HCT116 (cell line): ENCODE measurements at regions not wholly inside any gene's neighbourhood (a gene's known extent, or its start where the extent isn't known, plus 50 kb on each side); places are given as distances from the start of the nearest gene placed in this dataset.

ENCODE experiments used
- ATAC-seq: fragments of 200-7000 bp; cut with Tn5 transposase; 2 replicates; pipeline ENCODE4 v1.9.1; 2020; ENCODE audit warnings: mild to moderate bottlenecking, moderate library complexity
- BruUV-seq: library from RNA; stranded (reverse); fragments of 400-500 nt; replicated peaks from 2 replicates; lab custom pipeline; 2021; lab: Mats Ljungman, UMichigan
- CTCF ChIA-PET: fragments of 300-600 bp; sonication (Branson Sonifier 250); formaldehyde crosslinking; loops from one replicate; lab custom pipeline; 2021; ENCODE audit warnings: antibody characterized with exemption; lab: Charles Lee
- POLR2A ChIA-PET: fragments of 300-600, 350-600 bp; sonication (Branson Sonifier 250); formaldehyde crosslinking; loops from one replicate; lab custom pipeline; 2021; ENCODE audit warnings: antibody characterized with exemption; lab: Charles Lee
- RAD21 ChIA-PET, 2 experiments: fragments of 300-600 bp; sonication (Branson Sonifier 250); formaldehyde crosslinking; loops; one replicate each; lab custom pipeline; 2023; ENCODE audit warnings: low total read pairs in 2 of 2; ENCODE audit not compliant: uncharacterized antibody in 2 of 2, unreplicated experiment in 2 of 2, low non-redundant PET in 1 of 2; lab: Charles Lee
- DNase-seq: peaks from one replicate; pipeline ENCODE4 v3.0.0-alpha.2; 2010; ENCODE audit warnings: low read depth, low spot score
- H2AFZ ChIP-seq: fragments of 200-600 bp; shearing (Covaris generic), sonication (generic); 2 replicates; pipeline ENCODE4 v1.6.1; 2017; ENCODE audit warnings: low read depth, mixed run types, mixed read lengths, antibody characterized with exemption, low read length; ENCODE audit not compliant: poor library complexity, severe bottlenecking
- H3K27ac ChIP-seq: 2 replicates; pipeline ENCODE4 v1.5.1; 2012; ENCODE audit warnings: low read depth, low read length
- H3K27me3 ChIP-seq: fragments of 200-600 bp; sonication (generic); 2 replicates; pipeline ENCODE4 v1.6.1; 2016; ENCODE audit warnings: mixed run types, low read length, mixed read lengths; ENCODE audit not compliant: insufficient read depth
- H3K36me3 ChIP-seq, 2 experiments: fragments of 200-500 bp in 1 of 2; fragments of 200-600 bp in 1 of 2; sonication (Bioruptor generic) in 1 of 2; sonication (generic) in 1 of 2; 2 replicates each; pipeline versions ENCODE4 v1.5.1 to v1.6.1; 2014 to 2016; ENCODE audit warnings: low read length in 2 of 2, inconsistent platforms in 1 of 2, mixed read lengths in 1 of 2, mixed run types in 1 of 2; ENCODE audit not compliant: insufficient read depth in 2 of 2, control insufficient read depth in 1 of 2
- H3K4me1 ChIP-seq, 2 experiments: fragments of 200-600 bp in 1 of 2; sonication (generic) in 1 of 2; 2 replicates each; pipeline versions ENCODE4 v1.5.1 to v1.6.1; 2012 to 2017; ENCODE audit warnings: low read length in 2 of 2, inconsistent platforms in 1 of 2, mild to moderate bottlenecking in 1 of 2, mixed read lengths in 1 of 2, mixed run types in 1 of 2, moderate library complexity in 1 of 2; ENCODE audit not compliant: insufficient read depth in 2 of 2, control insufficient read depth in 1 of 2
- H3K4me2 ChIP-seq: fragments of 200-600 bp; sonication (generic); 2 replicates; pipeline ENCODE4 v1.6.1; 2017; ENCODE audit warnings: mixed run types, low read length, mixed read lengths
- H3K4me3 ChIP-seq, 2 experiments: fragments of 200-600 bp in 1 of 2; sonication (generic) in 1 of 2; replicated peaks in 1 of 2; 2 replicates each; pipeline ENCODE4 v1.5.1; 2011 to 2016; ENCODE audit warnings: low read length in 2 of 2, control low read depth in 1 of 2, low read depth in 1 of 2, mild to moderate bottlenecking in 1 of 2, mixed read lengths in 1 of 2, mixed run types in 1 of 2
- H3K79me2 ChIP-seq: fragments of 200-600 bp; sonication (generic); 2 replicates; pipeline ENCODE4 v1.6.1; 2017; ENCODE audit warnings: mild to moderate bottlenecking, mixed run types, low read length, moderate library complexity, mixed read lengths; ENCODE audit not compliant: insufficient read depth
- H3K9ac ChIP-seq: fragments of 200-600 bp; sonication (generic); 2 replicates; pipeline ENCODE4 v1.6.1; 2016; ENCODE audit warnings: low read length, mixed read lengths
- H3K9me2 ChIP-seq: fragments of 200-600 bp; sonication (generic), shearing (Covaris generic); 2 replicates; pipeline ENCODE4 v1.6.1; 2017; ENCODE audit warnings: mixed run types, mild to moderate bottlenecking, moderate library complexity; ENCODE audit not compliant: insufficient read depth
- H3K9me3 ChIP-seq, 2 experiments: fragments of 200-500 bp in 1 of 2; fragments of 200-600 bp in 1 of 2; sonication (Bioruptor generic) in 1 of 2; sonication (generic) in 1 of 2; 2 replicates each; pipeline ENCODE4 v1.6.1; 2014 to 2017; ENCODE audit warnings: low read length in 2 of 2, mixed read lengths in 2 of 2, inconsistent platforms in 1 of 2, low read depth in 1 of 2, mild to moderate bottlenecking in 1 of 2, mixed run types in 1 of 2, moderate library complexity in 1 of 2; ENCODE audit not compliant: control insufficient read depth in 1 of 2, insufficient read depth in 1 of 2
- H4K20me1 ChIP-seq: fragments of 200-600 bp; sonication (generic), shearing (Covaris generic); 2 replicates; pipeline ENCODE4 v1.6.1; 2017; ENCODE audit warnings: mixed run types, mild to moderate bottlenecking, moderate library complexity; ENCODE audit not compliant: insufficient read depth
- CBX3 ChIP-seq: IDR thresholded peaks from 2 replicates; pipeline ENCODE4 v1.6.1; 2012; ENCODE audit warnings: low read depth
- EZH2 ChIP-seq: fragments of 200-600 bp; sonication (generic); IDR thresholded peaks from 2 replicates; pipeline ENCODE4 v1.6.1; 2017; ENCODE audit warnings: antibody characterized with exemption, mixed run types
- EZH2phosphoT487 ChIP-seq: fragments of 200-600 bp; IDR thresholded peaks from 2 replicates; pipeline ENCODE4 v1.6.1; 2018; ENCODE audit warnings: antibody characterized with exemption, borderline replicate concordance
- FOSL1 ChIP-seq: IDR thresholded peaks from 2 replicates; pipeline ENCODE4 v1.6.1; 2012; ENCODE audit warnings: low read depth
- POLR2AphosphoS5 ChIP-seq: IDR thresholded peaks from 2 replicates; pipeline ENCODE4 v1.6.1; 2011; ENCODE audit warnings: mild to moderate bottlenecking, low read depth, low read length, moderate library complexity
- RAD21 ChIP-seq: IDR thresholded peaks from 2 replicates; pipeline ENCODE4 v1.6.1; 2012; ENCODE audit warnings: low read depth, mild to moderate bottlenecking
- SIN3A ChIP-seq: IDR thresholded peaks from 2 replicates; pipeline ENCODE4 v1.6.1; 2012; ENCODE audit warnings: low read depth
- SP1 ChIP-seq: IDR thresholded peaks from 2 replicates; pipeline ENCODE4 v1.6.1; 2012; ENCODE audit warnings: low read depth
- SRF ChIP-seq: IDR thresholded peaks from 2 replicates; pipeline ENCODE4 v1.6.1; 2012; ENCODE audit warnings: low read depth
- intact Hi-C: fragments of 100-400 bp; cut with micrococcal nuclease; formaldehyde crosslinking; loops from 2 replicates; pipeline ENCODE4 v1.10.0; 2022
- TF ChIP-seq, protein P1 (sequence below), 3 experiments: fragments of 200-600 bp in 1 of 3; sonication (generic) in 1 of 3; IDR thresholded peaks in 2 of 3; conservative IDR thresholded peaks in 1 of 3; 2 replicates each; pipeline ENCODE4 v1.5.1; 2012 to 2017; ENCODE audit warnings: low read depth in 2 of 3, low read length in 2 of 3, antibody characterized with exemption in 1 of 3, borderline replicate concordance in 1 of 3, control low read depth in 1 of 3, mild to moderate bottlenecking in 1 of 3, mixed read lengths in 1 of 3, mixed run types in 1 of 3, moderate library complexity in 1 of 3; ENCODE audit not compliant: insufficient read depth in 1 of 3
- TF ChIP-seq, protein P2 (sequence below): IDR thresholded peaks from 2 replicates; pipeline ENCODE4 v1.6.1; 2012

DNA sequence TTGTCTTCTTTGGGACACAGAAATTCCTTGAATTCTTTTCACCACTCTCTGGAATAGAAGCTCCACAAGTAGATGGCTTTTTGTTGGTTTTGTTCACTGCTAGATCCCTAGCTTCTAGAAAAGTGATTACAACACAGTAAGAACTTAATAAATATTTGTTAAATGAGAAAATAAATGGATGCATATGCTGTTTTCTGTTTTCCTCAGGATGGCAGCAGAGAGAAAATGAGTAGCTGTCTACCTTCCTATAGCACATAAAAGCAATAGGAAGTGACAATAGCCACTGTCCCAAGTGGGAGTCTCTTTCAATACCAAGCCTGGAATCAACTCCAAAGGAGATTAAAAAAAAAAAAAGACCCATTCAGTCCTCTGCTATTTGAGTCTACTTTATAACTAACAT, 100.6 kb upstream of the NREP start:
- H3K4me3 ChIP-seq = no peak overlapping the region
- ATAC-seq (no peak), DNase-seq (no peak)
- ChIA-PET RAD21 (no interaction called here), POLR2A (no interaction called here), CTCF (no interaction called here)
- no peaks in the 10 kb centered on the region for H3K79me2 ChIP-seq
- H3K9me3 ChIP-seq = no peaks in the 10 kb centered on the region
- no peak overlapping the region for H3K27ac ChIP-seq
- H3K27me3 ChIP-seq = no peaks in the 10 kb centered on the region
- no TSS peak for BruUV-seq
- H3K36me3 ChIP-seq = no peaks in the 10 kb centered on the region
- intact Hi-C loops = no loop called here
- TF ChIP-seq POLR2AphosphoS5 (no peak), RAD21 (0 out of 2 replicates have a peak, but pooled peaks have one; percentile 6)
- TF ChIP-seq, protein P1, sequence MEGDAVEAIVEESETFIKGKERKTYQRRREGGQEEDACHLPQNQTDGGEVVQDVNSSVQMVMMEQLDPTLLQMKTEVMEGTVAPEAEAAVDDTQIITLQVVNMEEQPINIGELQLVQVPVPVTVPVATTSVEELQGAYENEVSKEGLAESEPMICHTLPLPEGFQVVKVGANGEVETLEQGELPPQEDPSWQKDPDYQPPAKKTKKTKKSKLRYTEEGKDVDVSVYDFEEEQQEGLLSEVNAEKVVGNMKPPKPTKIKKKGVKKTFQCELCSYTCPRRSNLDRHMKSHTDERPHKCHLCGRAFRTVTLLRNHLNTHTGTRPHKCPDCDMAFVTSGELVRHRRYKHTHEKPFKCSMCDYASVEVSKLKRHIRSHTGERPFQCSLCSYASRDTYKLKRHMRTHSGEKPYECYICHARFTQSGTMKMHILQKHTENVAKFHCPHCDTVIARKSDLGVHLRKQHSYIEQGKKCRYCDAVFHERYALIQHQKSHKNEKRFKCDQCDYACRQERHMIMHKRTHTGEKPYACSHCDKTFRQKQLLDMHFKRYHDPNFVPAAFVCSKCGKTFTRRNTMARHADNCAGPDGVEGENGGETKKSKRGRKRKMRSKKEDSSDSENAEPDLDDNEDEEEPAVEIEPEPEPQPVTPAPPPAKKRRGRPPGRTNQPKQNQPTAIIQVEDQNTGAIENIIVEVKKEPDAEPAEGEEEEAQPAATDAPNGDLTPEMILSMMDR (IDR thresholded peaks at IDR 0.05 in 2 of 3, conservative IDR thresholded peaks at IDR 0.05 in 1 of 3; ENCODE audit: borderline replicate concordance in 1 of 3, insufficient read depth in 1 of 3, low read depth in 2 of 3, low read length in 2 of 3) = no peak
- H4K20me1 ChIP-seq = no peaks in the 10 kb centered on the region
- H3K4me2 ChIP-seq = no peak overlapping the region
- H3K4me1 ChIP-seq = no peaks in the 10 kb centered on the region
- H3K9ac ChIP-seq = no peak overlapping the region
- no peaks in the 10 kb centered on the region for H3K9me2 ChIP-seq
- no peak overlapping the region for H2AFZ ChIP-seq

DNA sequence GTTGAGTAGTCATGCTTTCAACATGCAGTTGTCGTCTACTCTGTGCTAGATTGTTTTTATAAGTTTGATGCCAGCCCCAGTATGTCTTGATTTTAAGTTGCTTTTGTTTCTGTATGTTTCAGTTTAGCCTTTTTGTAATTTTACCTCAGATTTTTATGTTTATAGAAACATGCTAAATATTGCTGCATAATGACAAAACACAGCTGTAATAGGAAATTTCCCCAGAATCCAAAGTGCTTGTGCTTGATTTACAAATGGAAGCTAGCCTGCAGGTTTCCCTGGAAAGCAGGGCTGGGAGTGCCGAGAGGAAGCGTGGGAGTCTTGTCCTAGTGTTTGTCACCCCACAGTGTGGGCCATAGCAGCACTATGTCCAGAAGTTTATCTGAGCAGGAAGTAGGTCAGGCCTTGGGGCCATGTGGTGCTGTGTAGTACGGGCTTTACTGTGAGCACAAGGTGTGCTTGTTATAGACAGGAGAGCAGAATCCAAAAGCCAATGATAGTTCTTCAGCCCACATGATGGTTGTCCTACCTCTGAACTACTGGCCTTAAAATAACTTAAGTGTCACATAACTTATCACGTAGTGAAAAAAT, 100.0 kb upstream of the NREP start:
- Histone ChIP-seq H3K4me2 (no peak overlapping the region), H3K36me3 (no peaks in the 10 kb centered on the region), H3K9me3 (no peaks in the 10 kb centered on the region), H3K4me1 (no peaks in the 10 kb centered on the region), H3K79me2 (no peaks in the 10 kb centered on the region), H3K27me3 (no peaks in the 10 kb centered on the region), H3K27ac (no peak overlapping the region), H3K9me2 (no peaks in the 10 kb centered on the region), H2AFZ (no peak overlapping the region), H3K4me3 (no peak overlapping the region), H4K20me1 (no peaks in the 10 kb centered on the region), H3K9ac (no peak overlapping the region)
- TF ChIP-seq SRF (no peak), CBX3 (no peak), EZH2phosphoT487 (no peak), SP1 (no peak), SIN3A (no peak), FOSL1 (no peak), EZH2 (no peak)
- TF ChIP-seq, protein P1 (IDR thresholded peaks at IDR 0.05 in 2 of 3, conservative IDR thresholded peaks at IDR 0.05 in 1 of 3; ENCODE audit: borderline replicate concordance in 1 of 3, insufficient read depth in 1 of 3, low read depth in 2 of 3, low read length in 2 of 3) = no peak
- TF ChIP-seq, protein P2, sequence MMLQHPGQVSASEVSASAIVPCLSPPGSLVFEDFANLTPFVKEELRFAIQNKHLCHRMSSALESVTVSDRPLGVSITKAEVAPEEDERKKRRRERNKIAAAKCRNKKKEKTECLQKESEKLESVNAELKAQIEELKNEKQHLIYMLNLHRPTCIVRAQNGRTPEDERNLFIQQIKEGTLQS = no peak
- ChIA-PET POLR2A (no interaction called here), CTCF (no interaction called here), RAD21 (no interaction called here)
- intact Hi-C loops = no loop called here
- DNase-seq = no peak
- ATAC-seq = no peak
- BruUV-seq = no TSS peak
